ENCODE measurements at regions not wholly inside any gene's neighbourhood (a gene's known extent, or its start where the extent isn't known, plus 50 kb on each side); places are given as distances from the start of the nearest gene placed in this dataset.
A peak's percentile ranks its signal among the peaks of the same experiment; 100 is the strongest.

DNA sequence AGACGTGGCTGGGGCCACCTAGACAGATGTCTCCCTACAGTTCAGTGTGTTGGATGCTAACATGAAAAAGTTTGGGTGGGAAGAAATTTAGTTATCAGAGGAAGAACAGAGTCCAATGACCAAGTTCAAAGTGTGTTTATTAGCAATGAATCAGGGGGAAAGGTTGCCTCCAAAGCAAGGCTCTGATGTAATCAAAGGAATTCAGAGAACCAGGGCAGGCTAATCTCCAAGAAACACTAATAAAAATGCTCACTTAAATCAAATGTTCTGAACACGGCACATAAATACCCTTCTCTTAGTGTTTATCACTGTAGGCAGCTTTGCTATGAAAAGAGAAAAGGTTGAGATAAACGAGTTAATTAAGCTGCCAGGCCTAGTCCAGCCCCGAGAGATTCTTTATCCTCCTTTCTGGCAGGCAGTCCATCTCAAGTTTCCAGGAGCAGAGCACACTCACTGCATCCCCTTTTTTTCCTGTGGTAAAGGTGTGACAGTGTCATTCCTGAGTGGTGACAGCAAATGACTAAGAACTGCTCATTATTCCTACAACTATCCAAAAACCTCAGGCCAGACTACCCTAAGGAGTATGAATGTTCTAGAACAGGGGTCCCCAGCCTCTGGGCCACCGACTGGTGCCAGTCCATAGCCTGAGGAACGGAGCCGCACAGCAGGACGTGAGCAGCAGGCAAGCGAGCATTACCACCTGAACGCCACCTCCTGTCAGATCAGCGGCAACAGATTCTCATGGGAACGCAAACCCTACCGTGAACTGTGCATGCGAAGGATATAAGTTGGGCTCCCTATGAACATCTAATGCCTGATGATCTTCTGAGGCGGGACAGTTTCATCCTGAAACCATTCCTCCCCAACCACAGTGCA is 66.9 kb upstream of the FHIP2A start:
- ATAC-seq (peak; percentile 47 to 71), DNase-seq (no peak)
- no peaks in the 10 kb centered on the region for H3K9me3 ChIP-seq (ENCODE audit: control insufficient read depth, low read length)
- peaks cover 11% of the 10 kb centered on the region for H3K4me1 ChIP-seq (ENCODE audit: control insufficient read depth, insufficient read depth, low read length)
- no peak overlapping the region for H3K4me3 ChIP-seq (ENCODE audit: low read length)
- no peaks in the 10 kb centered on the region for H3K27me3 ChIP-seq (ENCODE audit: control insufficient read depth, insufficient read depth)
- 70% methylated on average over 15 of the region's 15 CpGs for WGBS
- intact Hi-C loops (cut with DNase I), result no loop called here
- peak overlapping the region; percentile 72 for H3K27ac ChIP-seq (ENCODE audit: low read length)

DNA sequence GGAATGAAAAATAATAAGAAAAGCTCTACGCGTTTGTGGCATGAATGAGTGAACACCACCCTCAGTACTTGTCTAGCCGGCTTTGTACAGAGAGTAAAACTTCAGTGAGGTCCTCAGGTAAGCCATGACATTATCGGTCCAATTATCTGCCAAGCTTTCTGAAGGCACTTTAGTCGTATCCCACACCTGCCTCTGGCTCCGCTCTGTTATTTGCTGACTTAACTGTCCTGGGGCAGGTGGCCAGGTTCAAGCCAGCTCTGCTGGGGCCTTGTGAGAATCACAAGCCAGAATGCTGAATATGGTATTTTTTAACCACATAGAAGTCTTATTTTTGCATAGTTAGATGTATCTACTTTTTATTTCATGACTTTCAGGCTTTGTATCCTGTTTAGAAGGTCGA is 66.0 kb upstream of the FHIP2A start:
- 89% methylated on average over 7 of the region's 7 CpGs for WGBS
- Histone ChIP-seq H3K4me3 (ENCODE audit: low read length) (no peak overlapping the region), H3K27me3 (ENCODE audit: control insufficient read depth, insufficient read depth) (no peaks in the 10 kb centered on the region), H3K27ac (ENCODE audit: low read length) (peak overlapping the region; percentile 78), H3K4me1 (ENCODE audit: control insufficient read depth, insufficient read depth, low read length) (peaks cover 11% of the 10 kb centered on the region), H3K9me3 (ENCODE audit: control insufficient read depth, low read length) (no peaks in the 10 kb centered on the region)
- no peak for ATAC-seq
- no peak for DNase-seq
- intact Hi-C loops (cut with DNase I), result no loop called here

DNA sequence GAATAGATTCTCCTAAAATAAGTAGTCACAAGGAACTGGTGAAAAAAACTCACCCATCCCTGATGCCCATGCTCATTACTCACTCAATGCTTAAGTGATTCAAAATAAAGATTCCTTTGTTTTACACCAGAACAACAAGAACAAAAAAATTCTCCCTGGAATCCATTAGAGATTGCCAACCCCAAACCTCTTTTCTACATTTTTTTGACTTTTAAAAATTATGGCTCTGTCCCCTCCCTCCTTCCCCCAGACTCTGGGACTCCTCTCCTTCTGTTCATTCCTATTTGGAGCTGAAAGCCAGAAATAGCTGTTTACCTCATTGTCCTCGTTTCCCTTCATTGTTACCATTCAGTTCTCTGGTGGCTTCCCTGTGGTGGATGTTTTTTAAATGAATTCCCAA is 63.2 kb upstream of the FHIP2A start:
- Histone ChIP-seq H3K4me3 (ENCODE audit: low read length) (no peak overlapping the region), H3K4me1 (ENCODE audit: control insufficient read depth, insufficient read depth, low read length) (peaks cover 13% of the 10 kb centered on the region), H3K27me3 (ENCODE audit: control insufficient read depth, insufficient read depth) (no peaks in the 10 kb centered on the region), H3K9me3 (ENCODE audit: control insufficient read depth, low read length) (no peaks in the 10 kb centered on the region), H3K27ac (ENCODE audit: low read length) (no peak overlapping the region)
- no peak for DNase-seq
- intact Hi-C loops (cut with DNase I), result no loop called here
- WGBS, result 26% methylated on average over 1 of the region's 1 CpG
- no peak for ATAC-seq

DNA sequence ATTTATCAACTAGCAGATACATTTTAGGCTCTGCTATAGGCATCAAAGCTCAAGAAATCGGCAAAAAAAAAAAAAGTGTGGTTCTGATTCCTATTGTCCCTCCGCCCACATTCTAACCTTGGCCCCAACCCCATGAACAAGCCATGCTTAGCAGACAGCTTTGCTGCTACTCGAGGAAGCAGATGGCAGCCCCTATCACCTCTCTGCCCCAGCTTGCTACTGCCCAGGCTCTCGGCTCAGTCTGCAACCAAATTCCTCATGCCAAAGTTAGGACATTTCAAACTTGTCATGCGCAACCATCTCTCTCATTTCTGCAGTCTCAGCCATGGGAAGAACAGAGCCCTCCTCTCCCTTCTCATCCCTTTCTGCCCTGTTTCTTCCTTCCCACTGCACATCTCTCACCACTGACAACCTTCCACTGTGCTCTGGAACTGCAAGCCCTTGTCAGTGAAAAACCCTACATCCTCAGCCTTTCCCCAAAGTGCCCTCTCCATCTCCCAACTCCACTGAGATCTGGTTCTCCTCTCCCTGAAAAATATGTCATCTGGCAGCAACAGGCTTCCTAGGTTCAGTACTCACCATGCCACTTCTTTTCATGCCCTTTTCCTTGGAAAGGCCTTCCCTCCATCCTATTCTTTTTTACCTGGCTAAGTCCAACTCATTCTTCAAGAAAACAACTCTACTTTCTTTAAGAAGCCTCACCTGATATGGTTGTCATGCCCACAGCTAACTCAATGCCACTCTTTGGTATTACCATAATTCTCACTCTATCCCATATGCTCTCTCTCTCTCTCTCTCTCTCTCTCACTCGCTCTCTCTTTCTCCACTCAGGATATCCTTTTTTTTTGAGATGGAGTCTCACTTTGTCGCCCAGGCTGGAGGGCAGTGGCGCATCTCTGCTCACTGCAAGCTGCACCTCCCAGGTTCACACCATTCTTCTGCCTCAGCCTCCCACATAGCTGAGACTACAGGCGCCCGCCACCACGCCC is 60.1 kb upstream of the FHIP2A start:
- DNase-seq (no peak), ATAC-seq (no peak)
- Histone ChIP-seq H3K4me3 (ENCODE audit: low read length) (no peak overlapping the region), H3K4me1 (ENCODE audit: control insufficient read depth, insufficient read depth, low read length) (peaks cover 7% of the 10 kb centered on the region), H3K27ac (ENCODE audit: low read length) (peak overlapping the region; percentile 17), H3K27me3 (ENCODE audit: control insufficient read depth, insufficient read depth) (no peaks in the 10 kb centered on the region), H3K9me3 (ENCODE audit: control insufficient read depth, low read length) (no peaks in the 10 kb centered on the region)
- intact Hi-C loops (cut with DNase I), result loop anchor here in 3 of 4 donors (10.0 kb wide), 2 partner anchors 47 to 127 kb away; no protein-coding TSS in a partner anchor
- 85% methylated on average over 11 of the region's 11 CpGs for WGBS

DNA sequence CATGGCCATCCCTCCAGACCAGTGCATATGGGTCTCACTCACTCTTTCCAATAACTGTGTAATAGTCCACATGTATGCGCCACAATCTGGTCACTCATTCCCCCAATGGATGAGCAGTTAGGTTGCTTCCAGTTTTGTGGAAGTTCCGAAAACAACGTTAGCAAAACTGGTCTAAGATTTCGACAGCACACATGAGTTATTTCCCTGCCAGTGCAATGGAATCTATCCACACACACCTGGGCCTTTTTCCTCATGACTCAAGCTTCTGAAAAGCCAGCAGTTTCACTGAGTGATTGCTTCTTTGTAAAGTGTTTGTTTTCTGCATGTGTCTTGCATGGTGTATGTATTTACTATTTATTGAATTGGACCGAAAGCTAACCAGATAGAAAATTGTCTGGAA is 58.8 kb upstream of the FHIP2A start:
- H3K9me3 ChIP-seq (ENCODE audit: control insufficient read depth, low read length), result no peaks in the 10 kb centered on the region
- H3K27me3 ChIP-seq (ENCODE audit: control insufficient read depth, insufficient read depth), result no peaks in the 10 kb centered on the region
- H3K27ac ChIP-seq (ENCODE audit: low read length), result no peak overlapping the region
- ATAC-seq (no peak), DNase-seq (no peak)
- no peak overlapping the region for H3K4me3 ChIP-seq (ENCODE audit: low read length)
- intact Hi-C loops (cut with DNase I), result loop anchor here in 3 of 4 donors (10.0 kb wide), 2 partner anchors 48 to 128 kb away; no protein-coding TSS in a partner anchor
- 87% methylated on average over 5 of the region's 5 CpGs for WGBS
- peaks cover 5% of the 10 kb centered on the region for H3K4me1 ChIP-seq (ENCODE audit: control insufficient read depth, insufficient read depth, low read length)

DNA sequence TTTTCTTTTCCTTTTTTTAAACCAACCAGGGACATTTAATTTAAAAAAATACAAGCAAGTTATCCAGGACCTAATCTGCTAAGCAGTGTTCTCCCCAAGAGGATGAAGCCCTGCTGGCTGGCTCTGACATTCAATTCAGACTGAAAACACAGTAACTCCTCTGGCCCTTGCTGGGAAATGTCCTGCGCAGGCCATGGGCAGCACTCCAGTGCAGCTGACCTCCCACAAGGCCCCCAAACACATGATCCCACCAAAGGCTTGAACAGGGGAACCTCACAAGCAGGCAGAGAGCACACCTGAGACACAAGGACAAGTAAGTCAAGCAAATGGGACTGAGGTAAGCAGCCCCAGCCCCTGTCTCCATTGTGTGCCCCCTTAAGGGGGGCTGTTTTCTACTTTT is 56.9 kb upstream of the FHIP2A start:
- no peaks in the 10 kb centered on the region for H3K9me3 ChIP-seq (ENCODE audit: control insufficient read depth, low read length)
- WGBS, result 39% methylated on average over 1 of the region's 1 CpG
- intact Hi-C loops (cut with DNase I), result loop anchor here in 3 of 4 donors (10.0 kb wide), 2 partner anchors 50 to 130 kb away; no protein-coding TSS in a partner anchor
- peaks cover 5% of the 10 kb centered on the region for H3K4me1 ChIP-seq (ENCODE audit: control insufficient read depth, insufficient read depth, low read length)
- no peaks in the 10 kb centered on the region for H3K27me3 ChIP-seq (ENCODE audit: control insufficient read depth, insufficient read depth)
- H3K4me3 ChIP-seq (ENCODE audit: low read length), result no peak overlapping the region
- no peak for DNase-seq
- no peak for ATAC-seq
- no peak overlapping the region for H3K27ac ChIP-seq (ENCODE audit: low read length)

DNA sequence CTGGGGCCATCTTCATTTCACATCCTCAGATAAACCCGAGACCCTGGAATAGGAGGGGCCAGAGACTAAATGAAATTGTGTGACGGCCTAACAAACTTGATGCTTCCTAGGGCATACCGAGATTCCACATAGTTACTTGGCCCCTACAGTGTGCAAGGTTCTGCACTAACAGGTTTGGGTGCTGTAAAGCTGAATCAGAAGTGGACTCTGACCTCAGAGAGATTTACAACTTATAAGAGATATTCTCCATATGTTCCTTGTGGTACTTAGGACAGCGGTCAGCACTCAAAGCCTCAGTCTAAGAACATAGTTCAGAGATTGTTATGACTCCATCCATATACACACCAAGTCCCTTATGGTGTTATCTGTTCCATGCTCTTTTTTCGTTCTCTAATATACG is 55.1 kb upstream of the FHIP2A start:
- intact Hi-C loops (cut with DNase I), result loop anchor here in 3 of 4 donors (10.0 kb wide), 2 partner anchors 52 to 132 kb away; no protein-coding TSS in a partner anchor
- no peaks in the 10 kb centered on the region for H3K9me3 ChIP-seq (ENCODE audit: control insufficient read depth, low read length)
- no peak overlapping the region for H3K27ac ChIP-seq (ENCODE audit: low read length)
- ATAC-seq (no peak), DNase-seq (no peak)
- WGBS, result 64% methylated on average over 6 of the region's 6 CpGs
- peak overlapping the region; percentile 87 for H3K4me3 ChIP-seq (ENCODE audit: low read length)
- no peaks in the 10 kb centered on the region for H3K27me3 ChIP-seq (ENCODE audit: control insufficient read depth, insufficient read depth)
- H3K4me1 ChIP-seq (ENCODE audit: control insufficient read depth, insufficient read depth, low read length), result peaks cover 1% of the 10 kb centered on the region

DNA sequence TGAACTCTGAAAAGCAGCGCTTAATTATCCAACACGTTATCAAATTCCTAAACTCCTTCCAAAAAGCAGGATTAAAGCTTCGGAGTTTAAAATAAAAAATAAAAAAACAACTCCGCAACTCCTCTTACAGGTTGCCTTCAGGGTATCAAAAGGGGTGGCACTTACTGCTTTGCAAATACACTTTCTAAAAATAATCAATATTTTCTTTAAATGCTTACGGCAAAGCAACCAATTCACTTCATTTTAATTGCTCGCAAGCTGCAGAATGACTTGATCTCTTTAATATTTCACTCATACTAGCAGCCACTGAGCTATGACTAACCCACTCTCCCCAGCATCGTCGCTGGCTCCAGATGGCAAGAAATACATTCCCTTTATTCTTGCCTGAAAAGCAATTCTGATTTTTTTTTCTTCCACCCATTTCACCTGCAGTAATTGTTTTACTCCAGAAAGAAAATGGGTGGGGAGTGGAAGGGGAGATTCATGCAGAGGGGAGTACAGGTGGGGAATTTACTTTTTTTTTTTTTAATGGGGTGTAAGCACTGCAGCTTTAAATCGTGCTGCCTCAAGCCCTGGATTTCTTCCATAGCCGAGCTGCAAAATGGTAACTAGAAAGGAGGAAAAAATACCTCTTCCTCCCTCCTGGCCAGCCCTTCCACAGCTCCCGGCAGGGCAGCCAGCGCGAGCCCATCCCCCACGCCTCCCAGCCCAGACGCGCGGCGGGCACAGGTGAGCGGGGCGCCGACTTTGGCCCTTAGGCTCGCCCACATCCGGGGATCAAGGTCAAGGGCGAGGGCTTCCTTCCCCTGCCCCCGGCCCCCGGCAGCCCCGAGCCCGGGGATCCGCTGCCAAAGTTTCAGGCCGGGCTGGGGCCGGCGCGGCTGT is 54.2 kb upstream of the FHIP2A start:
- 5% methylated on average over 33 of the region's 33 CpGs for WGBS
- no peaks in the 10 kb centered on the region for H3K4me1 ChIP-seq (ENCODE audit: control insufficient read depth, insufficient read depth, low read length)
- no peaks in the 10 kb centered on the region for H3K27me3 ChIP-seq (ENCODE audit: control insufficient read depth, insufficient read depth)
- intact Hi-C loops (cut with DNase I), result loop anchor here in 3 of 4 donors (10.0 kb wide), 2 partner anchors 53 to 133 kb away; no protein-coding TSS in a partner anchor
- H3K27ac ChIP-seq (ENCODE audit: low read length), result peak overlapping the region; percentile 72
- DNase-seq (peak; percentile 30 to 80 (median 69)), ATAC-seq (peak; percentile 69 to 74)
- peak overlapping the region; percentile 87 for H3K4me3 ChIP-seq (ENCODE audit: low read length)
- H3K9me3 ChIP-seq (ENCODE audit: control insufficient read depth, low read length), result no peaks in the 10 kb centered on the region

DNA sequence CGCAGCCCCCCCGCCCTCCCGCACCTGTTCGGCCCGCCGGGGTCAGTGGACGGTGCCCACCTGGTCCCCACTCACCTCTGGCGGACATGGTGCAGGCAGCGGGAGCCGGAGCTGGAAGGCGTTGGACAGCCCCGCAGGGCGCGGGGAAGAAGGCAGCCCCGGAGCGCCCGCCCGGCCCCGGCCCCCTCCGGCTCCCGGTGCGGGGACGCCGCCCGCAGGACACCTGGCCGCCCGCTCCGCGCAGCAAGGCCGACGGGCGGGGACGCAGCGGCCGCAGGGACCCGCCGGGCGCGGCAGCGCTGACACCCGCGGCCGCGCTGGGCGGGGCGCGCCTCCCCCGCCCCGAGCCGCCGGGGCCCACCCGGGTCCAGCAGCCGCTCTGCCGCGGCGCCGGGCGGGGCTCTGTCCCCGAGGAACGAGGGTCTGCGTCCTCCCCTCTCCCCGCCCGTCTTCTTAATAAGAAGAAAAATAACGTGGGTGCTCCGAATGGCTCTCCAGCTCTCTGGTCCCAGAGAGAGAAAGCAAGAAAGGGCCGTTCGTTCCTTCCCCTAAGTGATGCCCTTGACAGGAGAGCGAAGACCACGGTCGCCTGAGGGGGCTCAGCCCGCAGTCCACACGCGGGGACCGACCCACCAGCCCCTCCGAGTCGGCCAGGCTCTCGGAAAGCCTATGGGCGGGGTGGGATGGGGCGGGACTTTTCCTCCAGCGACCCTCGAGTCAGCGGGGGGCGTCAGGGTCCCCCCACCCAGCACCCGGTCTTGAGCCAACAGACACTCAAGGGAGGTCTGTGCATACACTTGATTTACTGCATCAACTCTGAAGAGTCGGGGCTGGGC is 53.4 kb upstream of the FHIP2A start:
- intact Hi-C loops (cut with DNase I), result loop anchor here in 3 of 4 donors (10.0 kb wide), 2 partner anchors 53 to 133 kb away; no protein-coding TSS in a partner anchor
- Histone ChIP-seq H3K4me3 (ENCODE audit: low read length) (peak overlapping the region; percentile 87), H3K9me3 (ENCODE audit: control insufficient read depth, low read length) (no peaks in the 10 kb centered on the region), H3K4me1 (ENCODE audit: control insufficient read depth, insufficient read depth, low read length) (no peaks in the 10 kb centered on the region), H3K27ac (ENCODE audit: low read length) (peak overlapping the region; percentile 49), H3K27me3 (ENCODE audit: control insufficient read depth, insufficient read depth) (no peaks in the 10 kb centered on the region)
- ATAC-seq, result peak; percentile 70 to 77
- 2% methylated on average over 84 of the region's 85 CpGs for WGBS
- DNase-seq, result peak in 2 of 3 donors; percentile 65 to 66

Data from right cardiac atrium (tissue), 5 donors.